HG03342 (cell line): ENCODE measurements at regions not wholly inside any gene's neighbourhood (a gene's known extent, or its start where the extent isn't known, plus 50 kb on each side); places are given as distances from the start of the nearest gene placed in this dataset.

Experiments
- ATAC-seq: cut with Tn5 transposase; IDR thresholded peaks from one replicate; pipeline ENCODE4 v1.9.1; 2021; ENCODE audit warnings: mild to moderate bottlenecking, moderate library complexity; ENCODE audit not compliant: unreplicated experiment

- ATAC-seq: no peak
These were observed 423.4 kb upstream of the FLRT2 start for GRCh38 chr14:85106506-85106905.

GRCh38 chr14:85112762-85113161, 417.2 kb upstream of the FLRT2 start:
- no peak for ATAC-seq

DNA sequence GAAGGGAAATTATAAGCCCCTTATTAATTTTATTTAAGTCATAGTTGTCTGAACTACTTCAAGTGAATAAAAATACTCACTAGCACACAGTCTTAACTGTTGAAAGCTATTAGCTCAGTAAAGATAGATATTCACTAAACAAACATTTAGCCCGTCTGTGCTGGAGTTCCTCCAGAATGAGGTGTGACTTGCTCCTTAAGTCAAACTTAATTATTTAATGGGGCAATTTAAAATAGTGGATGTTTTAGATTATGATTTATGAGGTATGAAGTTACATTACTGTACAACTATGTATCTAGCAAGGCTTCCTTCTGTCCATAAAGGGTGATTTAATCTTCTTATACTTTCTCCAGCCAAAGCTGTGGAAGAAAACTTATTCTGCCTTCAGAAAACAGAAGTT, 414.0 kb upstream of the FLRT2 start:
- ATAC-seq: no peak

- no peak for ATAC-seq
These were observed 411.7 kb upstream of the FLRT2 start for GRCh38 chr14:85118274-85118673.

GRCh38 chr14:85122690-85123089, 407.3 kb upstream of the FLRT2 start:
- ATAC-seq: no peak

- no peak for ATAC-seq
These were observed 406.2 kb upstream of the FLRT2 start for GRCh38 chr14:85123755-85124154.

DNA sequence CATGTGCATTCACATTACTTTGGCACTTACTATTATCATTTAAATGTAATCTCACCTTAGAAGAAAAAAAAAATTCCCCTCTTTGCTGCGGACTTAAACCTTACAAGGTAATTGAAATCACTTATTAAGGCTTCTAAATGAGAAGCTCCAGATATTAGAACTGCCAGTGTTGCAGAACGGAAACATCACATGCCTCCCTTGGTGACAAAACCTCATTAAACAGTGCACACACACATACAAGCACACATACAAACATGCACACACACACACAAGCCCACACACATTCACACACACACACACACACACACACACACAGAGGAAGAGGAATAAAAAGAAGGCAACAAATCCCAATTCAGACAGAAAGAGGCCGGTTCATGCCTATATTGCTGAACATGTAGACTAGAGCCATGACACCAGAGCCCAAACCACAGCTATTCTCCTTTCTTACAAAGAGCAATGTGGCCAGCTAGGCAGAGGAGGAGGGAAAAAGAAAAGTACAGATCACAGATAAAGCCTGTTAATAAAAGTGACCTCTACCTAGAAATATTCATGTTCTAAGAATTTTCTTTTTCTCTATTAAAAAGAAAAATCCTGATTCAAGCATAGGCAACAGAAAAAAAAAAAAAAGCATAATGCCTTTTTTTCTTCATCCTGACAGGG, 405.2 kb upstream of the FLRT2 start:
- ATAC-seq: no peak

DNA sequence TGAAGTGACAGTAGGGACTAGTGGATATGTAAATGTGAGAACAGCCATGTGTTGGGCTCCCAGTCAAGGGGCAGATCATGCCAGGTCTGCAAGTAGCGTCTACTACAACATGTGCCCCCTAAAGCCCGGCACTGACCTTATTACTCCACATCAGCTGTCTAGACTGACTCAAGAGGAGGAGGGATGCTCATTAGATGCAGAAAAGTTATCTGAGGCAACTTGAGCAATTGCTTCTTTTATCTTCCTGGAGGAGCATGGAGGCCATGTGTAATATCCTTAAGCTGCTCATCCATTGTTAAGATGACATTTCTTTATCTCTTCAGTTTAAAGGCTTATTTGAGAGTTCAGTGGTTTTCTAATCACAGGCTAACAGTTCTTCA, 404.7 kb upstream of the FLRT2 start:
- ATAC-seq: no peak

- ATAC-seq: no peak
These were observed 400.0 kb upstream of the FLRT2 start for GRCh38 chr14:85129921-85130320.

DNA sequence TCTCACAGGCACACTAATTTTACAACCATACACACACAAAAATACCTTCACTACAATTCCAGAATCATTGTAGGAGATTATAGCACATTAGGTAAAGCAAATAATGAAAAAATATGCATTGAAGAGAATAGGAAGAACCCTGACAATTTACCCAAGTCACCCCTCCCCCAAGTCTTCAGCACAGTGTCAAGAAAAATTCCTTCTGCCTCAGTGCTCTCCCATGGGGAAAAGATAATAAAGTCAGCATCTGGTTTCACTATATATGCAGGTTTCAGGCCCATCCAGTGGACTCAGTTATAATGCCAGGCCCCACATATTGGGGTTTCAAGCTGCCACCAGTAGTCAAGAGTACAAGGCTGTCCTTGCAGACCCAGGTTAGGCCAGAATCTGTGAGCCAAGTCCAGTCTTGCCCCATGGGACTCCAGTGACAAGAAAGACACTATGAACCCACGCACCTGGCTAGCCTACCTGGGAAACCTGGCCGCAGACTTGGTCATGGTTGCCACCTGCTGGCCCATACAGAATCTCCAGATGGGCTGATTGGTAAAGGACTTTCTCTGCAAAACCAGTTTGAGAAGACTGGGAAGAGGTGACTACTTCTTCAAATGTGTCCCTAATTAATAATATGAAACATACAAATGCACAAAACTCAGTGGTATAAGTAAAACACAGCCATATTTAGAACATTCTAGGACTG, 398.6 kb upstream of the FLRT2 start:
- ATAC-seq: no peak

DNA sequence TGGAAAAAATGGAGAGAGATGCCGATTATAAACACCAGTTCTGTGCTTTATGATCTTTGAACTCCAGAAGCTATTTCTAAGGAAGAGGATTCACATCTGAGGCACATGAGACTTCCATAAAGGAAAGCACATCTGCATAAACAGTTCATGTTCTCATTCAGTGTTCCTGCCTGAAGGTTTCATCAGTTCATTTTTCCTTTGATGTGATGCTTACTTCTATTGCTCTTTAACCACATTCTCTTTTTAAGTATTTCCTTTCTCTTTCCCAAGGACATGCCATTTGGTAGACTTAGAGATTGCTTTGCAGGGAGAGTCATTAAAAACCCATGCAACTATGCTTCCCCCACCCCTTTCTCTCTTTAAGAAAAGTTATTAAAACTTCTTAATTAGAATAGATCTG, 387.0 kb upstream of the FLRT2 start:
- no peak for ATAC-seq

- ATAC-seq: no peak
These were observed 383.2 kb upstream of the FLRT2 start for GRCh38 chr14:85146779-85147178.

- no peak for ATAC-seq
These were observed 379.8 kb upstream of the FLRT2 start for GRCh38 chr14:85150166-85150565.

- no peak for ATAC-seq
These were observed 375.2 kb upstream of the FLRT2 start for GRCh38 chr14:85154714-85155113.

- no peak for ATAC-seq
These were observed 373.6 kb upstream of the FLRT2 start for GRCh38 chr14:85156319-85156718.

GRCh38 chr14:85159726-85160125, 370.2 kb upstream of the FLRT2 start:
- no peak for ATAC-seq

DNA sequence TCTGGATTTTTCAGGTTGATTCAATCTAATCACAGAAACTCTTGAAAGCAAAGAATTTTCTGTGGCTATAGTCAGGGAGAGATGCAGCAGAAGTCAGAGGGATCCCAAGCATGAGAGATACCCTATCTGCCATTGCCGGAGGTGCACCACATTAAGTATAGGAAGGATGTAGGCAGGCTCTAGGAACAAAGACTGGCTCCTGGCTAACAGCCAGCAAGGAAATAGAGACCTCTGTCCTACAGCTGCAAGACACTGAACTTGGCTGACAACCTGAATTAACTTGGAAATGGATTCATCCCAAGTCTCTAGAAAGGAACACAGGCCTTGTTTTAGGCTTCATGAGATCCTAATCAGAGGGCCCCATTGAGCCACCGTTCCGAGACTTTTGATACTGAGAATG, 364.9 kb upstream of the FLRT2 start:
- ATAC-seq: no peak

GRCh38 chr14:85169381-85169780, 360.6 kb upstream of the FLRT2 start:
- ATAC-seq: no peak

- ATAC-seq: no peak
These were observed 357.7 kb upstream of the FLRT2 start for GRCh38 chr14:85172290-85172689.

DNA sequence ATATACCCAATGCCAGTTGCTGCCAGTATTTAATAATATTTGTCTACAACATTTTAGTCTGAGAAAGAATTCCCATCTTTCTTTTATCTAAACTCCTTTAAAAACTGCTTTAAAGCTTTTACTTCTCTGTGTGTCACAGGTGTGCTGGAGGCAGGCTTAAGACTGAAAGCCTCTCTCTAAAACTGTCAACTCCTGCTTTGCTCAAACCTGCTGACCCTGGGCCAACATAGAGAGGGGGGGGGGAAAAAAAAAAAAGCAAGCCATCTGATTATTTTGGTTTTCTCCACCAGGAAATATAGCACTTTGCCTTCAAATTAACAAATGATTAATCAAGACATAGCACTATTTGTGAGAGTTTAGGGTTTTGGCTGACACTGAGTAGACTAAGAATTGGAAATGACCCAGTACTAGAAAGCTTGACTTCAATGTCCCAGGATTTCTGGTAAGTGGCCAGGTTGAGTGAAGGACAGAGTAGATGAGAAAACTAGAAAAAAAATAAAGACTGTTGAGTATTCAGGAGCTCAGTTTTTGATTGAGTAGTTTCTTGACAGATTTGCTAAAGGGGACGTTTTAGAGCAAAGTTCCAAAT, 357.0 kb upstream of the FLRT2 start:
- ATAC-seq: no peak

GRCh38 chr14:85175556-85175955, 354.4 kb upstream of the FLRT2 start:
- ATAC-seq: no peak

- ATAC-seq: no peak
These were observed 351.1 kb upstream of the FLRT2 start for GRCh38 chr14:85178864-85179263.
